Trophoblast cell (in vitro differentiated cells and primary cell): ENCODE measurements at regions not wholly inside any gene's neighbourhood (a gene's known extent, or its start where the extent isn't known, plus 50 kb on each side); places are given as distances from the start of the nearest gene placed in this dataset.

Experiments used
- DNase-seq, 2 donors: peaks; one replicate each; pipeline ENCODE4 v3.0.0-alpha.2; 2016
- H2AFZ ChIP-seq: 2 replicates; pipeline ENCODE4 v1.6.1; 2013; ENCODE audit warnings: low read length, moderate library complexity, mild to moderate bottlenecking; ENCODE audit not compliant: insufficient read depth, poor library complexity
- H2AK5ac ChIP-seq: 2 replicates; pipeline ENCODE4 v1.6.1; 2013; ENCODE audit warnings: mild to moderate bottlenecking, low read length
- H2BK120ac ChIP-seq: 2 replicates; pipeline ENCODE4 v1.6.1; 2013; ENCODE audit warnings: low read length, mild to moderate bottlenecking, moderate library complexity; ENCODE audit not compliant: insufficient read depth, poor library complexity
- H2BK12ac ChIP-seq: 2 replicates; pipeline ENCODE4 v1.6.1; 2013; ENCODE audit warnings: mild to moderate bottlenecking, low read length, moderate library complexity
- H2BK5ac ChIP-seq: 2 replicates; pipeline ENCODE4 v1.6.1; 2013; ENCODE audit warnings: low read length, low read depth, moderate library complexity, mild to moderate bottlenecking; ENCODE audit not compliant: poor library complexity
- H3K14ac ChIP-seq: 2 replicates; pipeline ENCODE4 v1.6.1; 2013; ENCODE audit warnings: mild to moderate bottlenecking, low read length
- H3K18ac ChIP-seq: 2 replicates; pipeline ENCODE4 v1.6.1; 2013; ENCODE audit warnings: mild to moderate bottlenecking, low read length
- H3K23ac ChIP-seq: 2 replicates; pipeline ENCODE4 v1.6.1; 2013; ENCODE audit warnings: low read length
- H3K27ac ChIP-seq: 2 replicates; pipeline ENCODE4 v1.5.1; 2013; ENCODE audit warnings: low read depth, mild to moderate bottlenecking, inconsistent platforms, low read length, moderate library complexity
- H3K27me3 ChIP-seq: 2 replicates; pipeline ENCODE4 v1.6.1; 2013; ENCODE audit warnings: inconsistent platforms, mild to moderate bottlenecking, low read length, moderate library complexity; ENCODE audit not compliant: insufficient read depth
- H3K36me3 ChIP-seq, 2 experiments: 1 replicate in 1 of 2; 2 replicates in 1 of 2; pipeline ENCODE4 v1.6.1; 2013; ENCODE audit warnings: low read length in 2 of 2, mild to moderate bottlenecking in 2 of 2, moderate library complexity in 1 of 2; ENCODE audit not compliant: insufficient read depth in 2 of 2, control insufficient read depth in 1 of 2
- H3K4ac ChIP-seq: 2 replicates; pipeline ENCODE4 v1.6.1; 2013; ENCODE audit warnings: low read depth, mild to moderate bottlenecking, low read length, moderate library complexity
- H3K4me1 ChIP-seq, 2 experiments: 1 replicate in 1 of 2; 2 replicates in 1 of 2; pipeline ENCODE4 v1.6.1; 2013; ENCODE audit warnings: low read length in 2 of 2, mild to moderate bottlenecking in 2 of 2, moderate library complexity in 1 of 2; ENCODE audit not compliant: insufficient read depth in 2 of 2, control insufficient read depth in 1 of 2
- H3K4me2 ChIP-seq: 2 replicates; pipeline ENCODE4 v1.6.1; 2013; ENCODE audit warnings: inconsistent platforms, mild to moderate bottlenecking, low read length, moderate library complexity
- H3K4me3 ChIP-seq: 2 replicates; pipeline ENCODE4 v1.5.1; 2013; ENCODE audit warnings: mild to moderate bottlenecking, low read depth, low read length, inconsistent platforms
- H3K79me1 ChIP-seq: one replicate; pipeline ENCODE4 v1.6.1; 2013; ENCODE audit warnings: low read length
- H3K79me2 ChIP-seq: 2 replicates; pipeline ENCODE4 v1.6.1; 2013; ENCODE audit warnings: low read length, mild to moderate bottlenecking; ENCODE audit not compliant: control insufficient read depth, insufficient read depth, poor library complexity
- H3K9ac ChIP-seq: 2 replicates; pipeline ENCODE4 v1.6.1; 2013; ENCODE audit warnings: mild to moderate bottlenecking, low read length
- H3K9me3 ChIP-seq: 2 replicates; pipeline ENCODE4 v1.6.1; 2013; ENCODE audit warnings: low read depth, mild to moderate bottlenecking, control low read depth, inconsistent platforms, low read length; ENCODE audit not compliant: insufficient read depth
- H4K12ac ChIP-seq: 2 replicates; pipeline ENCODE4 v1.6.1; 2013; ENCODE audit warnings: low read depth, mild to moderate bottlenecking, low read length, moderate library complexity
- H4K8ac ChIP-seq: 2 replicates; pipeline ENCODE4 v1.6.1; 2013; ENCODE audit warnings: low read depth, mild to moderate bottlenecking, low read length, moderate library complexity
- H4K91ac ChIP-seq: one replicate; pipeline ENCODE4 v1.6.1; 2013; ENCODE audit warnings: low read depth, mild to moderate bottlenecking, low read length, moderate library complexity
- WGBS: extraction: QIAGEN DNeasy Blood & Tissue Kit; methylation state at CpG from one replicate; pipeline ENCODE4 v1.1.7; 2013; ENCODE audit warnings: missing lambda C conversion rate; ENCODE audit not compliant: insufficient read length, insufficient coverage; ENCODE audit errors: extremely low coverage; 5-methylcytosine and 5-hydroxymethylcytosine counted together

- Histone ChIP-seq H3K79me1 (no peaks in the 10 kb centered on the region), H3K79me2 (no peaks in the 10 kb centered on the region), H2BK12ac (no peak overlapping the region), H3K14ac (no peak overlapping the region), H3K4me1 (no peaks in the 10 kb centered on the region), H2AK5ac (no peak overlapping the region), H3K27me3 (no peaks in the 10 kb centered on the region), H2AFZ (no peak overlapping the region), H3K4me2 (no peak overlapping the region), H3K9ac (no peak overlapping the region), H3K9me3 (no peaks in the 10 kb centered on the region), H3K4ac (no peak overlapping the region), H3K36me3 (no peaks in the 10 kb centered on the region), H2BK120ac (no peak overlapping the region), H3K27ac (no peak overlapping the region), H4K8ac (no peak overlapping the region), H4K91ac (no peak overlapping the region), H2BK5ac (no peak overlapping the region), H3K4me3 (no peak overlapping the region), H4K12ac (no peak overlapping the region), H3K18ac (no peak overlapping the region), H3K23ac (no peak overlapping the region)
- no CpG with 5 or more reads among the region's 2 CpGs for WGBS
- DNase-seq = no peak
These were observed 1316.2 kb downstream of the CDH8 start for GRCh38 chr16:60720060-60720459.

- Histone ChIP-seq H3K36me3 (no peaks in the 10 kb centered on the region), H2BK12ac (no peak overlapping the region), H4K8ac (no peak overlapping the region), H2AFZ (no peak overlapping the region), H3K79me2 (no peaks in the 10 kb centered on the region), H3K9ac (no peak overlapping the region), H3K4me2 (no peak overlapping the region), H4K12ac (no peak overlapping the region), H3K4me1 (no peaks in the 10 kb centered on the region), H3K9me3 (no peaks in the 10 kb centered on the region), H2BK120ac (no peak overlapping the region), H3K4ac (no peak overlapping the region), H3K18ac (no peak overlapping the region), H3K27me3 (no peaks in the 10 kb centered on the region), H3K14ac (no peak overlapping the region), H4K91ac (no peak overlapping the region), H3K27ac (no peak overlapping the region), H3K23ac (no peak overlapping the region), H2BK5ac (no peak overlapping the region), H3K79me1 (no peaks in the 10 kb centered on the region), H3K4me3 (no peak overlapping the region), H2AK5ac (no peak overlapping the region)
- DNase-seq = no peak
- no CpG with 5 or more reads among the region's 2 CpGs for WGBS
These were observed 1318.4 kb downstream of the CDH8 start for GRCh38 chr16:60717808-60718207.

- Histone ChIP-seq H4K12ac (no peak overlapping the region), H2BK5ac (no peak overlapping the region), H3K9me3 (no peaks in the 10 kb centered on the region), H3K27ac (no peak overlapping the region), H3K79me1 (no peaks in the 10 kb centered on the region), H3K23ac (no peak overlapping the region), H2BK120ac (no peak overlapping the region), H2AFZ (no peak overlapping the region), H3K4ac (no peak overlapping the region), H3K36me3 (no peaks in the 10 kb centered on the region), H3K18ac (no peak overlapping the region), H3K4me1 (no peaks in the 10 kb centered on the region), H3K79me2 (no peaks in the 10 kb centered on the region), H4K8ac (no peak overlapping the region), H3K27me3 (no peaks in the 10 kb centered on the region), H3K4me3 (no peak overlapping the region), H3K9ac (no peak overlapping the region), H3K4me2 (no peak overlapping the region), H2BK12ac (no peak overlapping the region), H2AK5ac (no peak overlapping the region), H3K14ac (no peak overlapping the region), H4K91ac (no peak overlapping the region)
- no CpG with 5 or more reads among the region's 3 CpGs for WGBS
- DNase-seq = no peak
These were observed 1324.1 kb downstream of the CDH8 start for GRCh38 chr16:60712144-60712543.

GRCh38 chr16:60704726-60705125 lies 1331.5 kb downstream of the CDH8 start:
- Histone ChIP-seq H3K4me2 (no peak overlapping the region), H2BK12ac (no peak overlapping the region), H3K9ac (no peak overlapping the region), H3K36me3 (no peaks in the 10 kb centered on the region), H3K4me3 (no peak overlapping the region), H3K4me1 (no peaks in the 10 kb centered on the region), H4K12ac (no peak overlapping the region), H3K4ac (no peak overlapping the region), H2AK5ac (no peak overlapping the region), H3K27me3 (no peaks in the 10 kb centered on the region), H3K14ac (no peak overlapping the region), H3K27ac (no peak overlapping the region), H3K79me2 (no peaks in the 10 kb centered on the region), H3K79me1 (no peaks in the 10 kb centered on the region), H2BK5ac (no peak overlapping the region), H3K18ac (no peak overlapping the region), H4K91ac (no peak overlapping the region), H2AFZ (no peak overlapping the region), H3K9me3 (no peaks in the 10 kb centered on the region), H4K8ac (no peak overlapping the region), H2BK120ac (no peak overlapping the region), H3K23ac (no peak overlapping the region)
- WGBS = no CpG with 5 or more reads among the region's 1 CpG
- no peak for DNase-seq
